SU-DHL-6 (cell line): ENCODE measurements at regions not wholly inside any gene's neighbourhood (a gene's known extent, or its start where the extent isn't known, plus 50 kb on each side); places are given as distances from the start of the nearest gene placed in this dataset.

ENCODE experiments used
- EZH2phosphoT487 ChIP-seq: fragments of 200-600 bp; sonication (generic), shearing (Covaris generic); conservative IDR thresholded peaks from 2 replicates; pipeline ENCODE4 v1.6.1; 2018; ENCODE audit warnings: mild to moderate bottlenecking, antibody characterized with exemption, low read length, moderate library complexity, mixed read lengths
- TF ChIP-seq, protein P1 (sequence below): fragments of 200-600 bp; sonication (generic); IDR thresholded peaks from one replicate; pipeline ENCODE4 v1.5.1; 2017; ENCODE audit warnings: antibody characterized with exemption, mild to moderate bottlenecking, low read length, moderate library complexity; ENCODE audit not compliant: insufficient read depth, poor library complexity, severe bottlenecking

DNA sequence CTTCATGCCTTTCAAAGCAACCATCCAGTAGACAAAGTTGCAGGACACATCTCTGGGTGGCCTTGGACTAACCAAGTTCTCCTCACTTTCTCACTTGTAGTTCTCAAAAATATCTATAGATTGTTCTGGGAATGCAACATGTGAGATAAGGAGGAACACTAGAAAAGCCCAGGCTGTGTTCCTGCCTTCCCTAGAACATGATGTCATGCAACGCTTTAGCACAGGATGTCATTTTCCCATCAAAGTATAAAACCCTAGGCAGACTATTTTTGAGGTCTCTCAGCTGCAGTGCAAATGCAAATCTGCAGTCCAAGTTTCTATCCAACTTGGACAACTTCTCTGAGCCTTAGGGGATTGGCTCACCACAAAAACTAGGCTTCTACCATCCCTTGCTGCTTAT, 78.8 kb upstream of the PCDH7 start:
- TF ChIP-seq, protein P1, sequence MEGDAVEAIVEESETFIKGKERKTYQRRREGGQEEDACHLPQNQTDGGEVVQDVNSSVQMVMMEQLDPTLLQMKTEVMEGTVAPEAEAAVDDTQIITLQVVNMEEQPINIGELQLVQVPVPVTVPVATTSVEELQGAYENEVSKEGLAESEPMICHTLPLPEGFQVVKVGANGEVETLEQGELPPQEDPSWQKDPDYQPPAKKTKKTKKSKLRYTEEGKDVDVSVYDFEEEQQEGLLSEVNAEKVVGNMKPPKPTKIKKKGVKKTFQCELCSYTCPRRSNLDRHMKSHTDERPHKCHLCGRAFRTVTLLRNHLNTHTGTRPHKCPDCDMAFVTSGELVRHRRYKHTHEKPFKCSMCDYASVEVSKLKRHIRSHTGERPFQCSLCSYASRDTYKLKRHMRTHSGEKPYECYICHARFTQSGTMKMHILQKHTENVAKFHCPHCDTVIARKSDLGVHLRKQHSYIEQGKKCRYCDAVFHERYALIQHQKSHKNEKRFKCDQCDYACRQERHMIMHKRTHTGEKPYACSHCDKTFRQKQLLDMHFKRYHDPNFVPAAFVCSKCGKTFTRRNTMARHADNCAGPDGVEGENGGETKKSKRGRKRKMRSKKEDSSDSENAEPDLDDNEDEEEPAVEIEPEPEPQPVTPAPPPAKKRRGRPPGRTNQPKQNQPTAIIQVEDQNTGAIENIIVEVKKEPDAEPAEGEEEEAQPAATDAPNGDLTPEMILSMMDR: no peak
- no peak for TF ChIP-seq EZH2phosphoT487
